ENCODE measurements at regions not wholly inside any gene's neighbourhood (a gene's known extent, or its start where the extent isn't known, plus 50 kb on each side); places are given as distances from the start of the nearest gene placed in this dataset.

- Mint-ChIP-seq H3K4me3 (ENCODE audit: unreplicated experiment) (no peak overlapping the region), H3K27me3 (ENCODE audit: insufficient read depth, unreplicated experiment) (no peaks in the 10 kb centered on the region), H3K36me3 (ENCODE audit: insufficient read depth, unreplicated experiment) (no peaks in the 10 kb centered on the region), H3K27ac (ENCODE audit: unreplicated experiment) (no peak overlapping the region), H3K9me3 (ENCODE audit: unreplicated experiment) (no peaks in the 10 kb centered on the region), H3K4me1 (ENCODE audit: low read depth, unreplicated experiment) (peaks cover 7% of the 10 kb centered on the region)
- no peak for DNase-seq
- H3K27me3 ChIP-seq (replicated peaks; ENCODE audit: control insufficient read depth, insufficient read depth, low read length), result no peaks in the 10 kb centered on the region
- no TSS peak for BruUV-seq (replicated peaks)
- ChIA-PET CTCF (no interaction called here), POLR2A (no interaction called here)
- TF ChIP-seq CTCF (IDR thresholded peaks at IDR 0.05; ENCODE audit: insufficient read depth in 1 of 2, low read depth in 1 of 2, low read length in 1 of 2, severe bottlenecking in 1 of 2, unreplicated experiment in 1 of 2), result no peak
- peaks cover 18% of the 10 kb centered on the region for H3K4me1 ChIP-seq
- no peaks in the 10 kb centered on the region for H3K9me3 ChIP-seq
- H3K36me3 ChIP-seq (ENCODE audit: control insufficient read depth, insufficient read depth, low read length), result no peaks in the 10 kb centered on the region
- no peak overlapping the region for H3K4me3 ChIP-seq (ENCODE audit: low read depth, low read length)
- intact Hi-C loops (cut with micrococcal nuclease; ENCODE audit: unreplicated experiment), result no loop called here
These were observed 293.0 kb upstream of the CLNK start for GRCh38 chr4:10977534-10977933.

- BruUV-seq (replicated peaks), result no TSS peak
These were observed 289.8 kb upstream of the CLNK start for GRCh38 chr4:10974371-10974770.

GRCh38 chr4:10973686-10974085 lies 289.1 kb upstream of the CLNK start:
- no peaks in the 10 kb centered on the region for H3K27me3 ChIP-seq (replicated peaks; ENCODE audit: control insufficient read depth, insufficient read depth, low read length)
- H3K36me3 ChIP-seq (ENCODE audit: control insufficient read depth, insufficient read depth, low read length), result no peaks in the 10 kb centered on the region
- H3K4me1 ChIP-seq, result no peaks in the 10 kb centered on the region
- Mint-ChIP-seq H3K4me1 (ENCODE audit: low read depth, unreplicated experiment) (no peaks in the 10 kb centered on the region), H3K27ac (ENCODE audit: unreplicated experiment) (no peak overlapping the region), H3K36me3 (ENCODE audit: insufficient read depth, unreplicated experiment) (no peaks in the 10 kb centered on the region), H3K9me3 (ENCODE audit: unreplicated experiment) (peaks cover 9% of the 10 kb centered on the region), H3K4me3 (ENCODE audit: unreplicated experiment) (no peak overlapping the region), H3K27me3 (ENCODE audit: insufficient read depth, unreplicated experiment) (no peaks in the 10 kb centered on the region)
- no peak overlapping the region for H3K4me3 ChIP-seq (ENCODE audit: low read depth, low read length)
- no peaks in the 10 kb centered on the region for H3K9me3 ChIP-seq
- intact Hi-C loops (cut with micrococcal nuclease; ENCODE audit: unreplicated experiment), result no loop called here
- TF ChIP-seq CTCF (IDR thresholded peaks at IDR 0.05; ENCODE audit: insufficient read depth in 1 of 2, low read depth in 1 of 2, low read length in 1 of 2, severe bottlenecking in 1 of 2, unreplicated experiment in 1 of 2), result no peak
- BruUV-seq (replicated peaks), result no TSS peak
- ChIA-PET POLR2A (no interaction called here), CTCF (no interaction called here)
- DNase-seq, result no peak

More at GRCh38 chr4:10974371-10974770, 289.8 kb upstream of the CLNK start:
- ChIA-PET CTCF (no interaction called here), POLR2A (no interaction called here)
- H3K4me3 Mint-ChIP-seq (ENCODE audit: unreplicated experiment), result no peak overlapping the region
- Histone ChIP-seq H3K36me3 (ENCODE audit: control insufficient read depth, insufficient read depth, low read length) (no peaks in the 10 kb centered on the region), H3K4me1 (no peaks in the 10 kb centered on the region), H3K27me3 (replicated peaks; ENCODE audit: control insufficient read depth, insufficient read depth, low read length) (no peaks in the 10 kb centered on the region), H3K9me3 (no peaks in the 10 kb centered on the region), H3K4me3 (ENCODE audit: low read depth, low read length) (no peak overlapping the region)
- DNase-seq, result no peak
- TF ChIP-seq CTCF (IDR thresholded peaks at IDR 0.05; ENCODE audit: insufficient read depth in 1 of 2, low read depth in 1 of 2, low read length in 1 of 2, severe bottlenecking in 1 of 2, unreplicated experiment in 1 of 2), result no peak
- intact Hi-C loops (cut with micrococcal nuclease; ENCODE audit: unreplicated experiment), result no loop called here
- no peaks in the 10 kb centered on the region for H3K4me1 Mint-ChIP-seq (ENCODE audit: low read depth, unreplicated experiment)
- no peaks in the 10 kb centered on the region for H3K27me3 Mint-ChIP-seq (ENCODE audit: insufficient read depth, unreplicated experiment)
- H3K27ac Mint-ChIP-seq (ENCODE audit: unreplicated experiment), result no peak overlapping the region
- no peaks in the 10 kb centered on the region for H3K36me3 Mint-ChIP-seq (ENCODE audit: insufficient read depth, unreplicated experiment)
- peaks cover 8% of the 10 kb centered on the region for H3K9me3 Mint-ChIP-seq (ENCODE audit: unreplicated experiment)
